Kidney (tissue), 13 donors: ENCODE measurements at regions not wholly inside any gene's neighbourhood (a gene's known extent, or its start where the extent isn't known, plus 50 kb on each side); places are given as distances from the start of the nearest gene placed in this dataset.
A peak's percentile ranks its signal among the peaks of the same experiment; 100 is the strongest.
"Not testable (repeated sequence)": the region's sequence is repeated elsewhere in the genome, so short reads cannot be mapped to it uniquely, and the experiment has no call there.

Source experiments
- DNase-seq, 5 donors: peaks; one replicate each; pipeline ENCODE4 v3.0.0-alpha.2; 2013 to 2020
- FAIRE-seq: peaks from 2 replicates; lab custom pipeline; 2012; peaks lifted over from hg19 to GRCh38; lab: Jason Lieb, UNC
- H3K27ac ChIP-seq, 2 donors: one replicate each; pipeline ENCODE4 v1.7.0; 2013; ENCODE audit warnings: low read depth in 2 of 2, low read length in 2 of 2, inconsistent platforms in 1 of 2
- H3K27me3 ChIP-seq: one replicate; pipeline ENCODE4 v1.7.1; 2013; ENCODE audit warnings: low read length, inconsistent platforms; ENCODE audit not compliant: control insufficient read depth, insufficient read depth
- H3K36me3 ChIP-seq, 3 donors: one replicate each; pipeline versions ENCODE4 v1.7.0 to v1.7.1; 2013; ENCODE audit warnings: low read length in 3 of 3, control low read depth in 1 of 3, inconsistent platforms in 1 of 3; ENCODE audit not compliant: insufficient read depth in 3 of 3, control insufficient read depth in 2 of 3
- H3K4me1 ChIP-seq, 3 donors: one replicate each; pipeline versions ENCODE4 v1.7.0 to v1.7.1; 2013; ENCODE audit warnings: low read length in 3 of 3, inconsistent platforms in 1 of 3, low read depth in 1 of 3; ENCODE audit not compliant: control insufficient read depth in 2 of 3, insufficient read depth in 2 of 3
- H3K4me3 ChIP-seq, 3 donors: one replicate each; pipeline versions ENCODE4 v1.7.0 to v1.8.1; 2013; ENCODE audit warnings: low read length in 3 of 3, control low read depth in 1 of 3, inconsistent platforms in 1 of 3
- H3K9ac ChIP-seq, 3 donors: one replicate each; pipeline versions ENCODE4 v1.7.0 to v1.7.1; 2013; ENCODE audit warnings: low read length in 3 of 3, control low read depth in 1 of 3, inconsistent platforms in 1 of 3
- H3K9me3 ChIP-seq, 3 donors: one replicate each; pipeline versions ENCODE4 v1.7.0 to v1.7.1; 2013; ENCODE audit warnings: low read length in 3 of 3, control low read depth in 1 of 3, inconsistent platforms in 1 of 3; ENCODE audit not compliant: control insufficient read depth in 2 of 3, insufficient read depth in 1 of 3
- intact Hi-C: fragments of 100-400 bp; cut with DNase I; formaldehyde crosslinking; loops from one replicate; pipeline ENCODE4 v1.11.1; 2022
- TF ChIP-seq, protein P1 (sequence below): IDR thresholded peaks from 3 replicates; pipeline ENCODE4 v1.5.1; 2012; ENCODE audit warnings: mild to moderate bottlenecking, moderate library complexity, borderline replicate concordance; ENCODE audit not compliant: insufficient read depth; ENCODE audit errors: extremely low read depth
- donor health status: control.
- donor health status: control.
- donor health status: control.
- donor health status: control.
- donor health status: control.
- donor health status: DM: yes; HTN: yes; CAD: no.
- donor health status: Normal renal cell carcinoma (clear cell type).

DNA sequence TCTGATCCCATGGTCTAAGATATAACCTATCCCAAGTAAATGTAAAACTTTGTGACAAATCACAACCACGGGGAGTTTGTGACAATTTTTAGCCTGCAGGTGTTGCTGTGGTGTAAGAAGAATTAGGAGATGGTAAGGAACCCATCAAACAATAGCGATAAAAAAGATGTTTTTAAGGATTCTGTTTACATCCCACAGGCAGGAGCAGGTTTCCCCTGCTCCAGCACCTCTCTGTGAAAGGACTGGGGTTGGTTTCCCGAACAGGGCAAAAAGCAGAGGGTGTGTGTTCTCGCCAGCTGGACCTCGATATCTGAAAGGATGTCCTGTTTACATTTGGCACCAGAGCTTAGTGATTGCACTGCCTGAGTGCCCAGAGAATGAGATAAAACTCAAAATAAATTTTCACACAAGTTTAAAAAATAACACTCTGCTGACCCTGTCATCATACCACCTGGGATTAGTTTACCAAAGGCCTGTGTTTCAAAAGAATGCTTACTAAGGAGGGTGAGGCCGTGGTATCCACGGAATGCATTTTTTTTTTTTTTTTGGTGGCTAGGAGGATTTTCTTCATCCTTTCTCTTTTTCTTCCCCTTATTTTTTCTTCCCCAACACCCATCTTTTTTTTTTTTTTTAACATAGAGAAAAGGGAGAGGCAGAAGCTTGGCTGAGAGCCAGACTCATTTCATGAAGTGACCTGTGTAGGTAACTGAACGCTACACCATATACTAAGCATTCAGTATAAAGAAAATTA lies 151.8 kb upstream of the DPH6 start:
- FAIRE-seq = no peak

DNA sequence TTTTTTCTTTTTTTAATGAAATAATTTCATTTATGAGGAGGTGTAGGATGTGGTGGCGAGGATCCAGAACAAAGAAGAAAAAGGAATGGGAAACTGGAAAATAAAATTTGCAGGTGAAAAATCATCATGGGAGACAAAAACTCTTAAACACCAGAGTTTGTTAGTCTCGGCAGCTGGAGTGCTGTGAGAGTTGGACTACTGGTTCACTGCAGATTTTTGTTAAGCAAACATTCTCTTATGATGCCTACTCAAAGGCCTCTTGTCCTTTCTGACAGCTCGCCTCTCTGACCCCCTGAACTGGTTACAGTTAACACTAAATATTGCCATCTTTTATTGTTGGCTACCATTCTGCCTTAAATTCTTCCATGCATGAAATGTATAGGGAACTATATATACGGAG lies 152.4 kb upstream of the DPH6 start:
- TF ChIP-seq, protein P1, sequence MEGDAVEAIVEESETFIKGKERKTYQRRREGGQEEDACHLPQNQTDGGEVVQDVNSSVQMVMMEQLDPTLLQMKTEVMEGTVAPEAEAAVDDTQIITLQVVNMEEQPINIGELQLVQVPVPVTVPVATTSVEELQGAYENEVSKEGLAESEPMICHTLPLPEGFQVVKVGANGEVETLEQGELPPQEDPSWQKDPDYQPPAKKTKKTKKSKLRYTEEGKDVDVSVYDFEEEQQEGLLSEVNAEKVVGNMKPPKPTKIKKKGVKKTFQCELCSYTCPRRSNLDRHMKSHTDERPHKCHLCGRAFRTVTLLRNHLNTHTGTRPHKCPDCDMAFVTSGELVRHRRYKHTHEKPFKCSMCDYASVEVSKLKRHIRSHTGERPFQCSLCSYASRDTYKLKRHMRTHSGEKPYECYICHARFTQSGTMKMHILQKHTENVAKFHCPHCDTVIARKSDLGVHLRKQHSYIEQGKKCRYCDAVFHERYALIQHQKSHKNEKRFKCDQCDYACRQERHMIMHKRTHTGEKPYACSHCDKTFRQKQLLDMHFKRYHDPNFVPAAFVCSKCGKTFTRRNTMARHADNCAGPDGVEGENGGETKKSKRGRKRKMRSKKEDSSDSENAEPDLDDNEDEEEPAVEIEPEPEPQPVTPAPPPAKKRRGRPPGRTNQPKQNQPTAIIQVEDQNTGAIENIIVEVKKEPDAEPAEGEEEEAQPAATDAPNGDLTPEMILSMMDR = no peak
- H3K27me3 ChIP-seq = no peaks in the 10 kb centered on the region
- FAIRE-seq = no peak
- H3K27ac ChIP-seq = no peak overlapping the region
- H3K9me3 ChIP-seq = no peaks in the 10 kb centered on the region
- intact Hi-C loops = no loop called here
- peaks cover 3 to 7% (median 5%) of the 10 kb centered on the region in 3 donors for H3K4me1 ChIP-seq
- no peak overlapping the region for H3K4me3 ChIP-seq
- no peak overlapping the region for H3K9ac ChIP-seq
- no peak for DNase-seq
- H3K36me3 ChIP-seq = no peaks in the 10 kb centered on the region

More for the DNA sequence above, 151.8 kb upstream of the DPH6 start:
- peaks cover 3 to 8% (median 3%) of the 10 kb centered on the region in 3 donors for H3K4me1 ChIP-seq
- H3K9ac ChIP-seq = no peak overlapping the region
- H3K4me3 ChIP-seq = no peak overlapping the region
- intact Hi-C loops = no loop called here
- TF ChIP-seq, protein P1 = no peak
- H3K9me3 ChIP-seq = no peaks in the 10 kb centered on the region
- no peaks in the 10 kb centered on the region for H3K27me3 ChIP-seq
- peak in 3 of 5 donors; percentile 19 to 59 (median 47) for DNase-seq
- H3K27ac ChIP-seq = no peak overlapping the region
- no peaks in the 10 kb centered on the region for H3K36me3 ChIP-seq

DNA sequence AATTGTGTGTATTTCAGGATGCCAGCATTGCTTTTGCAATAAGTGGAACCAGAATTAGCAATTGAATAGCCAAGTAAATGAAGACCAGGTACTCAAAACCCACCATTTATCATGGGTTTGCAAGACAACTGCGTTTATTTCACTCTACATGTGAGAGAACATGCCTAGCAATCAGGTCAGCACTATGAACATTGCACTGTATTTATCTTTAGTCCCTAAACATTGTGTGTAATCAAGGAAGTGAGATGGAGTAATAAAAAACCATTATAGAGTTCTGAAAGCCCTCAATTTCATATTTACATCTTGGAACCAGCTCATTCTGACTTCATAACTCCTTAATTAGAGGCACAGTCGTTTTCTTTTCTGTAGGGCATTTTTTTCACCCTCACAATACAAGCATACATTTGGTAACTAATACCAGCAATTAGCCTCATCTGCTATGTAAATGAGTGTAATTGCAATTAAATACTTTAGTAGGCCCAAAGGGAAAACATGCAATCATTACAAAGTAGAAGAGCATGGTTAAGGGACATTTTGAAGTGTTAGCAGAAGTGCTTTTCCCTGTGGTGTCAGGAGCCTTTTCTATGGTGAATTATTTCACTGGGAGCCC lies 153.1 kb upstream of the DPH6 start:
- Histone ChIP-seq H3K4me1 (peaks cover 2 to 4% (median 3%) of the 10 kb centered on the region in 3 donors), H3K9ac (no peak overlapping the region), H3K27me3 (no peaks in the 10 kb centered on the region), H3K36me3 (no peaks in the 10 kb centered on the region), H3K4me3 (no peak overlapping the region), H3K27ac (no peak overlapping the region), H3K9me3 (no peaks in the 10 kb centered on the region)
- no peak for FAIRE-seq
- TF ChIP-seq, protein P1 = no peak
- no peak for DNase-seq
- intact Hi-C loops = no loop called here

DNA sequence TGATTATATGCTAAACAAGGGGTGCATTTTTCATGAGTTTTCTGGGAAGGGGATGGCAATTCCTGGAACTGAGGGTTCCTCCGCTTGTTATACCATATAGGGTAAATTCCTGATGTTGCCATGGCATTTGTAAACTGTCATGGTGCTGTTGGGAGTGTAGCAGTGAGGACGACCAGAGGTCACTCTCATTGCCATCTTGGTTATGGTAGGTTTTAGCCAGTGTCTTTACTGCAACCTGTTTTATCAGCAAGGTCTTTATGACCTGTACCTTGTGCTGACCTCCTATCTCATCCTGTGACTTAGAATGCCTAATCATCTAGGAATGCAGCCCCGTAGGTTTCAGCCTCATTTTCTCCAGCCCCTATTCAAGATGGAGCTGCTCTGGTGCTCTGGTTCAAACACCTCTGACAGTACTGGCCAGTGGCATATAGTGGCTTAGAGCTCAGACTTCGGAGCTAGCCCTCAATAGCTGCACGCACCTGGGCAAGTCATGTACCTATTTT lies 154.2 kb upstream of the DPH6 start:
- H3K9ac ChIP-seq, H3K9me3 ChIP-seq, intact Hi-C loops, H3K27me3 ChIP-seq, FAIRE-seq, DNase-seq, H3K27ac ChIP-seq, H3K36me3 ChIP-seq, H3K4me1 ChIP-seq, H3K4me3 ChIP-seq: not testable (repeated sequence)
